ENCODE measurements at regions not wholly inside any gene's neighbourhood (a gene's known extent, or its start where the extent isn't known, plus 50 kb on each side); places are given as distances from the start of the nearest gene placed in this dataset.
"Not testable (repeated sequence)": the region's sequence is repeated elsewhere in the genome, so short reads cannot be mapped to it uniquely, and the experiment has no call there.

DNA sequence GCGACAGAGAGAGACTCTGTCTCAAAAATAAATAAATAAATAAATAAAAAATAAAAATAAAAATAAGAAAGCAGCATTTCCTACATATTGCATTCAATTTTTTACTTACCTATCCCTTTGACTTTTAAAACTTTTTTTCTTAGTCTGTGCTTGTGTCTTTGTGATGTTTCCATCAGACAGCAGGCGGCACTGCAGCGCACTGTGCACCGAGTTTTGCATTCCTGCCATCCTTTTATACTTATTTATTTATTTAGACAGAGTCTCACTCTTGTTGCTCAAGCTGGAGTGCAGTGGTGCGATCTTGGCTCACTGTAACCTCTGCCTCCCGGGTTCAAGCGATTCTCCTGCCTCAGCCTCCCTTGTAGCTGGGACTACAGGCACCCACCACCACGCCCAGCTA lies 203.9 kb downstream of the SPATA31A1 start:
- peak in 1 of 2 donors; percentile 0 for DNase-seq (ENCODE audit: low read depth in 1 of 2, low spot score in 1 of 2)

DNA sequence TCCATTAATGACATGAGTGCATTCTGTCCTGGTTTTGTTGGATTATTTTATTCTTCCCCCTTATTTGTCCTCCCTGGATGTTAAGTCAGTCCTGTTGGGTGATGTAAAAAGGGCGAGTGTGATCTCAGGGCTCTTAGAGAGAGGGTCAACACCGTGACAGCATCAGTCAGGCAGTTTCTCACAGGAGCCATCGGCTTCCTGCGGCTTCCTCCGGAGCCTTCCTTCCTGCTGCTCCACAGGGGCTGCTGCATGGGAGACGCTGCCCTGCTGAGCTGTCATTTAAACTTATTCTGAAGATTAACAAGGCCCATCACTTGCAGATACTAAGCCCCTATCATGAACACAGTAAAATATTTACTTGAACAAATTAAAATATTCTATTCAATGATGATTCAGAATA lies 211.3 kb downstream of the SPATA31A1 start:
- not testable (repeated sequence) for DNase-seq (ENCODE audit: low read depth in 1 of 2, low spot score in 1 of 2)

DNA sequence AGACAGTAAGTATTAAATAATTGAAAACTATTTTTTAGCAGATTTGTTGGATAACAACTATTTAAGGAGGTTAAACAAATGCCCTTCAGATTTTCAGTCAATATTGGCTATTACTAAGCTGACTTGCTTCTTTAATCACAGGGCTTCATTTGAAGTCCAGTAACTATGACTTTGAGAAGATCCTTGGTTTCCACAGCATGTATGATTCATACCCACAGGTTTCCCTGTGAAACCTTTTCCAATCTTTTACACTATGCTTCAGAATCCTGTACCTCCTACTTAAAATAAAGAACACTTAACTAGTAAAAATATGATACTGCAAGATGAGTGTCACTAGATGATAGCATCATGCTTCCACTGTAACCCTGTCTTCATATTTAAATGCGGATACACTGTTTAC lies 211.9 kb downstream of the SPATA31A1 start:
- DNase-seq (ENCODE audit: low read depth in 1 of 2, low spot score in 1 of 2): not testable (repeated sequence)

DNA sequence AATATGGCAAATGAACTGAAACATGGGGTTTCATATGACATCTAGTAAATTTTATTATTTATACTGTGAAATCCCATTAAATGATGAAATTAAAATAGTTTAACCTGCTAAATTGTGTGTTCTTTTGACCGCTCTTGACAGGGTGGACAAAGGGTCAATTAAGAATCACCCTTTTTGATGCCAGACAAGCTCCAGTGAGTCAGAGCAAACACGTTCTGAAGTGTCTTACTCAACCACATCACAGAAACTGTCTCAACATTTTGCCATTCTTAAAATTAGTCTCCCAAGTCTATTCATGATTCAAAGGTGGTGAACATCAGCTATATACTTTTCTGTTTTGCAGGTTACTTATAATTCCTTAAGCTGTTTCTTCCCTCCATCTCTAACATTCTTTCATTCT lies 213.4 kb downstream of the SPATA31A1 start:
- not testable (repeated sequence) for DNase-seq (ENCODE audit: low read depth in 1 of 2, low spot score in 1 of 2)

DNA sequence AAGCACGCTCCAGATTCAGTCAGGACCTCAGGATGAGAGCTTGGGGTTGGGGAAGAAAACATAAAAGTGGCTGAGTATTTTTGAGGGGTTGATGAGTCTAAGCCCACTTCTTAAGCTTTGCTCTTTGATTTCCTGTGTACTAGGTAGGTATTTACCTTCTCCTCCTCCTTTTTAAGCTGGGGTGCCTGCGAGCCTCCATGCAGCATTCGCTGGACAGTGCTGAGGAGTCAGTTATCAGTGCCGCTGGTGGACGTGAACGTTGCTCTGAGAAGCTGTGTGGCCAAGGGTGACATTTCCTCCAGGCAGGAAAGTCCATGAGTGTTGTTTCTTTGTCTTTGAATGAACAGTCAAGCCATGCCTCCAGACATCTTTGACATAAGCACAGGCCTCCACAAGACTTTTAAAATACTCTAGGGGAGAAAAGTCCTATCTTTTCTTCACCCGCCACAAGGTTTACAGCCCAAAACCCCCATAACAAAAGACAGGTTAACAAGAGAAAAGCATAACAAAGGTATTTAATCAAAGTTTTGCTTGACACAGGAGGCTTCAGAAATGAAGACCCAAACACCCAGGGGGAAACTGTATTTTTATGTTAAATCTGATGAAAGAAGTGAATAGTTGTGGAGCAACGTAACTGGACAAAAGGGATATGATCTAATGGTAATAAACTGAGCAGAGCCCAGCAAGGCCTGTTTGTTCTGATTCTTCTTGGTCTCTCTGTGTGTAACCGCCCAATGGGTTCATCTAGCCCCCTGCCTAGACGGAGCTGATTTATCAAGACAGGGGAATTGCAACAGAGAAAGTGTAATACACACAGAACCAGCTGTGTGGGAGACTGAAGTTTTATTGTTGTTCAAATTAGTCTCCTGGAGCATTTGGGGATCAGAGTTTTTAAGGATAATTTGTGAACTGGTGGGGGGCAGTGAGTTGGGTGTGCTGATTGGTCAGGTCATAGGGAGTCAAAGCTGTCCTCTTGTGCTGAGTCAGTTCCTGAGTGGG lies 217.9 kb downstream of the SPATA31A1 start:
- DNase-seq (ENCODE audit: low read depth in 1 of 2, low spot score in 1 of 2): not testable (repeated sequence)

DNA sequence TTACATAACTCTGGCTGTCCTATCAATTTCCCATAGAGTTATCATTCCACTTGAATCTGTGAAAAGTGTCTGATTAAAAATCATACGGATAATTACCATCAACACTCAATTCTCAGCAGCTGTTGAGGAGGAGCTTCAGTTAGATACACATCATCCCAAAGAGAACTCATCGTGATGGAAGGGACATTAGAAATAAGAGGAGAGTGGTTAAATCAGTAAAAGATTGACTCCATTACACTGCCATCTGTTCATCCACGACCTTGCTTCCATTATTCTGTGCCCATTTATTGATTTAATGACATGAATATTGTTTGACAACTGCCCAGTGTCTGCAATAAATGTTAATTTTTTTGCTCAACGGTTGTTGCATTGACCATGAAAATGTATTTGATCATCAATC lies 223.5 kb downstream of the SPATA31A1 start:
- not testable (repeated sequence) for DNase-seq (ENCODE audit: low read depth in 1 of 2, low spot score in 1 of 2)

DNA sequence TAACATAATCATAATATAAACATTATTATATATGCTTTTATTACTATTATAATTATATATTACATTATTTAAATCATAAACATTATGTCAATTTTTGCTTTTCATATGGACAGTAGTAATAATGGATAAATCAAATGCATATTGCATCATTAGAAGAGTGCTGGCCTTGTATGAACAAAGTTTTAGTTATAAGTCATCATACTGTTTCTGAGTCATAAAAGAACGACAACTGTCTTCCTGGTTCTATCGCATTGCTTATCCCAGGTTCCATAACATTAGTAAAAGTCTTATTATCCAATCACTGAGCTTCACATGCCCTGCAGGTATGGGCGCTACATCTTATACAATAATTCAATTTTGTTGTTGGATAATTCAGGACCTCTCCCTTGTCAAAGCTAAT lies 225.8 kb downstream of the SPATA31A1 start:
- not testable (repeated sequence) for DNase-seq (ENCODE audit: low read depth in 1 of 2, low spot score in 1 of 2)

DNA sequence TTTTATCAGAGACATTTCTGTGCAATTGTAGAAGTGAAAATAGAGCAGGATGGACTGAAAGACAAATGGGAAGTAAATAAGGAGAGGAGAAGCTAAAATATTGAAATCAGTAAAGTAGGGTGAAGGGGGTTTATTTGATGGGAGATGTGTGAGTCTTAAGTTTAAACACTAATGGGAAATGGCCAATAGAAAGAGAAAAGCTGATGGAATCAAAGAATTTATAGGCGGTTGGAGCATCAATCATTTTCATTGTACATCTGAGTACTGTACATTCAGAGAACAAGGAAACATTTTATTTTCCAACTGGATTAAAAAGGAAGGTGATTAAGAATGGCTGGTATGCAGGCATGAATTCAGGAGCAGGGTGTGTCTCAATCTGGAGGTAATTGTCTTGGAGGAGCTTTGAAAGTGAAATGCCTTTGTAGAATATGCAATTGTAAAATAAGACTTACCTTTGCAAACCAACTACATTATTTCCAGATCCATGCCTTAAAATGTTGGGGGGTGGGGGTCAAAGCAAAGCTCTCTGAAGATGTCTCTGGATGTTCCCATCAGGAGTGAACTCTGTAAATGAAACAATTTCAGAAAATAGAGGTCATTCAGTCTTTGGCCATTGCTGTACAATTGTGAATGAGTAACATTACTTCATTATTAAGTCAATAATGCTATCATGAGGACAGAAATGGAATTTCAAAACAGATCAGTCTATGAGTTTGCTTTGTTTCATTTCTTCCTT lies 227.4 kb downstream of the SPATA31A1 start:
- DNase-seq (ENCODE audit: low read depth in 1 of 2, low spot score in 1 of 2): not testable (repeated sequence)

DNA sequence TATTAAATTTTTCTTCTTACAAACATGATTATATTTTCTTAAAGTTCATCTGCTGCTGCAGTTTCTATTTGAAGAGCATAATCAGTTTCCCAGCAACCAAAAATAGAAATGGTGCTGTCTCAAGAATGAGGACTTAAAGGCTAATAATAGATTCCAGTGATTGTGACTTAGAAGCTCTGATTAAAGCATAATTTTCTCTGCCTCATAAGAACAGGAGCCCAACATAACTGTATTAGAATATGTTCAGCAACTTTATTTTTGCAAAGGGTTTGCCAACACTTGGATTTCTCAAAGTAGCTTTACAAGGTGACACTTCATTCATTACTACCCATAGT lies 227.9 kb downstream of the SPATA31A1 start:
- DNase-seq (ENCODE audit: low read depth in 1 of 2, low spot score in 1 of 2): not testable (repeated sequence)

DNA sequence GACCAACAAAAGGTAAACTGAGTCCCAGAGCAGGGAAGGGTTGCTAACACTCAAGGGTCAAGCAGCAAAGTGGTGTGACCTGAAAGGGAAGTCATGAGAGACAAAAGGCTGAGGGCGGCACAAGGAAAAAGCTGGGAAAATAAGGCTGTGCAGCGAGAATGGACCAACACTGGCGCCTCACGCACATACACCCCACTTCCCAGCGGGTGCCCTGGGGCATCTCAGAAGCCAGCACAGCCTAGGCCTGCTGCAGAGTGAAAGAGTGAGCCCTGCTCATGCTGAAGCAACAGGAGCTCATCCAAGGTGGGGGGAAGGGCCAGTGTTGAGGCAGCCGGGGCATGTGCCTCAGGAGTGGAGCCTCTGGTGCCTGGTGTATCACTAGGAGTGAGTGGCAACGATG lies 229.8 kb downstream of the SPATA31A1 start:
- not testable (repeated sequence) for DNase-seq (ENCODE audit: low read depth in 1 of 2, low spot score in 1 of 2)

DNA sequence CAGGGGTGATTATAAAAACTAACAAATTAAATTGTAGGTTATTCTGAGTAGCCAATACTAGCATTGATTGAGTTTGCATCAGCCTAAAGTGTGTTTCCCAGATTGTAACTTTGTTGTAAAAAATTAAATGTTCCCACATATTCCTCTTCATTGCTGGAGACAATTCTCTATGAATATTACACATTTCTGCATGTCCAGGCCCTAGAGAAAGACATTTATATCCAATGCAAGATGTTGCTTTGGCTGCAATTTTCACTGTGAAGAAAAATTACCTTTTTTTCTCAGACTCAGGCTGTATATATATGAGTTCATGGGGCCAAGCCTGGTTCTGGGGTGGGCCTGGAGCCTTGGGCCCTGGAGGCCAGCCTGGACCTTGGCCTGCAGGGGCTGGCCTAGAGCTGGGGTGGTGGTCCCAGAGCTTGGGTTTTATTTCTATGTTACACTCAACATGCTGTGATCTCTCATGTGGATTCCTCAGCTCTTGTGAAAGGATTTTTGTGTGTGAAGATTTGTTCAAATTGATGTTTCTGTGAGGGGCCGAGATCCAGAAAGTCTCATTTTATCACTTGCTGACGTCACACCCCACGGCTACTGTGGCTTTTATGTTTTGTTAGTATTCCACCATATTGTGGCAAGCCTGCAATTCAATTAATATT lies 232.5 kb downstream of the SPATA31A1 start:
- no peak for DNase-seq (ENCODE audit: low read depth in 1 of 2, low spot score in 1 of 2)

DNA sequence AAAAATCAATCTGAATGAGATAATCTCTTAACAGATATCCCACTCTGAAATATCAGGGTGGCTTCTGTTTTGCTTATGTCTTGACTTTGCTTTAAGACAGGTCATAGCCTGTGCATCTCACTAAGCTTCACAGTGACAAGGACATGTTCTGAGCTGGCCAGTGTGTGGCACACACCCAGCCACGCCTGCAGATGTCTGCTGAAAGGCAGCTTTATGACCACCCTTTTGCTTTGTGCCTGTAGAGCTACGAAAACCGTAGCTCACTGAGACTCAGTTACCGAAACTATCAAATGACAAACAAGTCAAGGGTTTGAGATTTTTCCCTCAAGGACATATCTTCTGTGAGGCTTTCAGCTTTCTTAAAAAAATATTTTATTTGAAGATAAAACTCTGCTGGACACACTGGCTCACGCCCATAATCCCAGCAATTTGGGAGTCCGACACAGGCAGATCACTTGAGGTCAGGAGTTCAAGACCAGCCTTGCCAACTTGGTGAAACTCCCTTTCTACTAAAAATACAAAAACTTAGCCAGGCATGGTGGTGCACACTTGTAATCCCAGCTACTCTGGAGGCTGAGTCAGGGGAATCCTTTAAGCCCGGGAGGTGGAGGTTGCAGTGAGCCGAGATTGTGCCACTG lies 233.2 kb downstream of the SPATA31A1 start:
- no peak for DNase-seq (ENCODE audit: low read depth in 1 of 2, low spot score in 1 of 2)

DNA sequence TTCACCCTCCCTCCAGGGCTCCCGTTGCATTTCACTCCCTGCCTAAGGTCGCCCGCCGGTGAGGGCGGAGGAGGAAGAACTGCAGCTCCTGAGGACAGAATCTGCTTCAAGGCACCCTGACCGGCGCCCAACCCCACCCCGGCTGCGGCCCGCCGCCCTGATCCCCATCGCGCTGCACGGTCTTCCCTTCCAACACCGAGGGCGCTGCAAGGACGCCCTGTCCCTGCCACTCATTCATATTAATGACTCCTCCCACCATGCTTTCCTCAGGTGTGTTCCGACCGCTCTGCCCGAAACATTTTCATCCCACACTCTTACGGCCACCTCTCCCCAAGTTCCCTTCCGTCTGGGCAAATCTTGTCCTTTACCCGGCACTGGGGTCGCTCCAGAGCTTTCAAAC lies 248.6 kb downstream of the SPATA31A1 start:
- DNase-seq (ENCODE audit: low read depth in 1 of 2, low spot score in 1 of 2): not testable (repeated sequence)

DNA sequence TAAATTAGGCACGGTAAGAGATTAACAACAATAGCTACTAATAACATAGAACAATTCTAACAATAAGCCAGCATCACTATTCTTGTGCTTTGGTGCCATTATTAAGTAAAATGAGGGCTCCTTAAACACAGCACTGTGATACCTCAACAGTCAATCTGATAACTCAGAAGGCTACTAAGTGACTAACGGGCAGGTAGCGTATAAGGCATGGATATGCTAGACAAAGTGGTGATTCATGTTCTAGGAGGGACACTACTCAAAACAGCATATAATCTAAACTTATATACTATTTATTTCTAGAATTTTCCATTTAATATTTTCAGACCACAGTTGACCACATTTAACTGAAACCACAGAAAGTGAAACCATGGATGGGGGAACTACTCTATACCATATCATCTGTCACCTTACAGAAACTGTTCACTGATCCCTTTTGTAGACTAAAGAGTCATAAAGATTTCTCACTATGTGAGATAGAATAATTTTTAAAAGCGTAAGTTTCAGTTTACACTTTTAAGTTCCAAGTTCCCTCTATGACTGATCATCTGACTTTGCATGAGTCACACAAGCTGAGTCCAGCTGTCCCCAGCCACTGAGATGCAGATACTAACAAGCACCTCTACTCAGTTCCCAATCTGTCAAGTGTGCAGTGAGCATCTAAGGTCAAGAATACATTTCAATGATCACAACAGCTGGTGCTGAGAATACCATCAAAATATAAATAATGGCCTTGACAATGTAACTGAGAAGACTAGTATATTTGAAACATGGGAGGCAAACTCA lies 256.2 kb downstream of the SPATA31A1 start:
- DNase-seq (ENCODE audit: low read depth in 1 of 2, low spot score in 1 of 2): not testable (repeated sequence)

DNA sequence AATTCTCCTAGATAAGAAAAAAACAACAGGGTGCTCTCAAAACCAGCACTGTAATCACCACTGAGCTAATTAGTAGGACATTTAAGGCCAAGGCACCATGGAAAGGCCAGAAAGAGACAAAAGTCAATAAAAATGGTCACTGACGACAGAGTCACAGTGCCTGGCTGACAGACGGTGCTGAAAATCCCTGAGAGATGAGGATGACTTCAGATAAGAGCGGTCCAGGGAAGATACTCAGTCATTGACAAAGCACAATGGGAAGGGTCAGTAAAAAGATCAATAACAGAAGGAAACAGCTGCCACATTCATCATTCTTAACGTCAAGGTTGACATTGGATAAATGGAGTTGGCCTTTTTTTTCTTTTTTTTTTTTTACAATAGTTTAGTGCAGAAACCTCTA lies 261.0 kb downstream of the SPATA31A1 start:
- not testable (repeated sequence) for DNase-seq (ENCODE audit: low read depth in 1 of 2, low spot score in 1 of 2)

DNA sequence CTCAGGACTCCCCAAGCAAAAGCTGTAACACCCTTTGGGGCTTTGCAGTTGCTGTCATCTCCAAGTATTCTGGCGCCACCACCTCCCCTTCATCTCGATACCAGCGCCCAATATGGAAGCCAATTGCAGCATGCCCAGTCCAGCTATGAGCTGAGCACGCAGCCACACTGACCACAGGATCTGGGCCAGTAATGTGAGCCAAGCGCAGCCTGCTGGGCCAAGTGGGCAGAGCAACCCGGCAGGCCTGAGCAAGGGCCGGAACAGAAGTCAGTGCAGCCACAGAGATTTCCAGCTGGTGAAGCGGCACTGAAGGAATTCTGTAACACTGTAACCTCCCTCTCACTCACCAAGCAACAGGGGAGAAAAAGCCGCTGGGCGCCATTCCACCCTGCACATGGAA lies 268.6 kb downstream of the SPATA31A1 start:
- DNase-seq (ENCODE audit: low read depth in 1 of 2, low spot score in 1 of 2): not testable (repeated sequence)

DNA sequence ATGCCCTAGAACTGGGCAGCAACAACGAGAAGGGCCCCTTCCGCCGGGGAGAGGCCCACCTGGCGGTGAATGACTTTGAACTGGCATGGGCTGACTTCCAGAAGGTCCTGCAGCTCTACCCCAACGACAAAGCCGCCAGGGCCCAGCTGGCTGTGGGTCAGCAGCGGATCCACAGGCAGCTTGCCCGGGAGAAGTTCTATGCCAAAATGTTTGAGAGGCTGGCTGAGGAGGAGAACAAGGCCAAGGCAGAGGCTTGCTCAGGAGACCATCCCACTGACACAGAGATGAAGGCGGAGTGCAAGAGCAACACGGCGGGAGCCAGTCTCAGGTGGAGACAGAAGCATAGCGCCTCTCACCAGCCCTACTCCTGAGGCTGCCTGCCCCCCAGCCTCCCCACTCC lies 276.6 kb downstream of the SPATA31A1 start:
- DNase-seq (ENCODE audit: low read depth in 1 of 2, low spot score in 1 of 2): not testable (repeated sequence)

DNA sequence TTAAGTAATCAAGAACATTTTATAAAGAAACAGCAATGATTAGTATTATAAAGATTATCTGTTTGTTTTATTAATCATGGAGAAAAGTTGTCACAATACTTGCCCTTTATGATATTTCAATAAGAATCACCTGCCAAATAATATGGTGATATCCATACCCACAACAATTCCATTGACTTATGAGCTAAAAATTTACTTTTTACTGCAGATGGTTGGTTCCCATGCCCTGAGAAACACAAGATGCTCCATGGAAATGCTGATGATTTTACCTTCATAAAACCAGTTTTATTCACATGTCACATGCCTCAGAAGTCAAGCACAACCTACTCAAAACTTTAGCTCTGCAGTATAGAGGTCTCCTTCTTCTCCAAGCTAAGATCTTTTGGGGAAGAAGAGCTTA lies 293.6 kb downstream of the SPATA31A1 start:
- DNase-seq (ENCODE audit: low read depth in 1 of 2, low spot score in 1 of 2): not testable (repeated sequence)

DNA sequence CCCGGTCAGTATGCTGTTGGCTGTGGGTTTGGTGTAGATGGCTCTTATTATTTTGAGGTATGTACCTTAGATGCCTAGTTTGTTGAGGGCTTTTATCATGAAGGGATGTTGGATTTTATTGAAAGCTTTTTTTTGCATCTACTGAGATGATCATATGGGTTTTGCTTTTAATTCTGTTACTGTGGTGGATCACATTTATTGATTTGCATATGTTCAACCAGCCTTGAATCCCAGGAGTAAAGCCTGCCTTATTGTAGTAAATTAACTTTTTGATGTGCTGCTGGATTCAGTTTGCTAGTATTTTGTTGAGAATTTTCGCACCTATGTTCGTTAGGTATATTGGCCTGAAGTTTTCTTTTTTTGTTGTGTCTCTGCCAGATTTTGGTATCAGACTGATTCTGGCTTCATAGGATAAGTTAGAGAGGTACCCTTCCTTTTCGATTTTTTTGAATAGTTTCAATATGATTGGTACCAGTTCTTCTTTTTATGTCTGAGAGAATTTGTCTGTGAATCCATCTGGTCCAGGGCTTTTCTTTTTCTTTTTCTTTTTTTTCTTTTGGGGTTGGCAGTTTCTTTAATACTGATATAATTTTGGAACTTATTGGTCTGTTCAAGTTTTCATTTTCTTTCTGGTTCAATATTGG lies 301.6 kb downstream of the SPATA31A1 start:
- not testable (repeated sequence) for DNase-seq (ENCODE audit: low read depth in 1 of 2, low spot score in 1 of 2)

DNA sequence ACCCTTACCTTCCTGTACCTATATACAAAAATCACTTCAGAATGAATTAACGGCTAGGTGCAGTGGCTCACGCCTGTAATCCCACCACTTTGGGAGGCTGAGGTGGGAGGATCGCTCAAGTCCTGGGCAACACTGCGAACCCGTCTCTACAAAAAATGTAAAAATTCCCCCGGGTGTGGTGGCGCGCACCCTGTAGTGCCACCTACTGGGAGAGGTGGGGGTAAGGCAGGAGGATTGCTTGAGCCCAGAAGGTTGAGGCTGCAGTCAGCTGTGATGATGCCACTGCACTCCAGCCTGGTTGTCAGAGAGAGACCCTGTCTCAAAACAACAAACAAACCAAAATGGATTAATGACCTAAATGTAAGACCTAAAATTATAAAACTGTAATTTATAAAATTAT lies 307.6 kb downstream of the SPATA31A1 start:
- DNase-seq (ENCODE audit: low read depth in 1 of 2, low spot score in 1 of 2): not testable (repeated sequence)

Data from stimulated activated CD4-positive, alpha-beta T cell treated with anti-CD3 and anti-CD28 coated beads, Interleukin-15, amount 100 ng/mL, for 1 hour (primary cell).